GM23338 (cell line): ENCODE measurements at regions not wholly inside any gene's neighbourhood (a gene's known extent, or its start where the extent isn't known, plus 50 kb on each side); places are given as distances from the start of the nearest gene placed in this dataset.

Experiments used
- ATAC-seq: fragments of 200-7000 bp; cut with Tn5 transposase; 3 replicates; pipeline ENCODE4 v1.9.1; 2020
- DNase-seq: peaks from one replicate; pipeline ENCODE4 v3.0.0-alpha.2; 2015; ENCODE audit warnings: low spot score
- H2AFZ ChIP-seq: fragments of 200-600 bp; sonication (generic); 2 replicates; pipeline ENCODE4 v1.8.0; 2016; ENCODE audit warnings: antibody characterized with exemption, mild to moderate bottlenecking, moderate library complexity
- H3F3A ChIP-seq: fragments of 200-600 bp; sonication (generic); replicated peaks from 2 replicates; pipeline ENCODE4 v1.8.0; 2017; ENCODE audit warnings: antibody characterized with exemption, mixed run types, low read depth
- H3K27ac ChIP-seq: fragments of 200-600 bp; sonication (generic); 2 replicates; pipeline ENCODE4 v1.6.1; 2016; ENCODE audit warnings: low read depth
- H3K27me3 ChIP-seq: fragments of 200-600 bp; sonication (generic); 2 replicates; pipeline ENCODE4 v1.8.0; 2016; ENCODE audit warnings: mild to moderate bottlenecking, mixed run types, moderate library complexity; ENCODE audit not compliant: insufficient read depth
- H3K36me3 ChIP-seq: fragments of 200-600 bp; sonication (generic); 2 replicates; pipeline ENCODE4 v1.8.0; 2016; ENCODE audit warnings: mild to moderate bottlenecking; ENCODE audit not compliant: insufficient read depth
- H3K4me1 ChIP-seq: fragments of 200-600 bp; sonication (generic); 2 replicates; pipeline ENCODE4 v1.8.0; 2016; ENCODE audit warnings: mild to moderate bottlenecking, moderate library complexity; ENCODE audit not compliant: insufficient read depth
- H3K4me2 ChIP-seq: fragments of 200-600 bp; sonication (generic); 2 replicates; pipeline ENCODE4 v1.7.1; 2017; ENCODE audit warnings: mixed run types
- H3K4me3 ChIP-seq: fragments of 200-600 bp; sonication (generic); 2 replicates; pipeline ENCODE4 v1.6.1; 2016; ENCODE audit warnings: mixed run types
- H3K79me2 ChIP-seq: fragments of 200-600 bp; sonication (generic); replicated peaks from 2 replicates; pipeline ENCODE4 v1.8.0; 2017; ENCODE audit warnings: mild to moderate bottlenecking; ENCODE audit not compliant: insufficient read depth
- H3K9me2 ChIP-seq: fragments of 200-600 bp; sonication (generic); 2 replicates; pipeline ENCODE4 v1.8.0; 2017; ENCODE audit not compliant: insufficient read depth
- H4K20me1 ChIP-seq: fragments of 200-600 bp; sonication (generic); replicated peaks from 2 replicates; pipeline ENCODE4 v1.8.0; 2017; ENCODE audit warnings: mild to moderate bottlenecking; ENCODE audit not compliant: insufficient read depth
- H3K27ac Mint-ChIP-seq: 2 replicates; pipeline ENCODE4 v1.8.0; 2020; ENCODE audit warnings: inconsistent platforms, mild to moderate bottlenecking, moderate library complexity, mixed read lengths
- H3K27me3 Mint-ChIP-seq: 3 replicates; pipeline ENCODE4 v1.8.0; 2022; ENCODE audit warnings: low read depth, mild to moderate bottlenecking, moderate library complexity, mixed read lengths, inconsistent platforms; ENCODE audit not compliant: insufficient read depth, poor library complexity
- H3K36me3 Mint-ChIP-seq: 3 replicates; pipeline ENCODE4 v1.8.0; 2021; ENCODE audit warnings: low read depth, mild to moderate bottlenecking, inconsistent platforms, moderate library complexity, mixed read lengths
- H3K4me1 Mint-ChIP-seq: 3 replicates; pipeline ENCODE4 v1.8.0; 2020; ENCODE audit warnings: mild to moderate bottlenecking, inconsistent platforms, mixed read lengths
- H3K4me3 Mint-ChIP-seq: 3 replicates; pipeline ENCODE4 v1.8.0; 2021; ENCODE audit warnings: moderate library complexity, mild to moderate bottlenecking, inconsistent platforms, mixed read lengths
- H3K9me3 Mint-ChIP-seq: 3 replicates; pipeline ENCODE4 v1.8.0; 2020; ENCODE audit warnings: moderate library complexity, mild to moderate bottlenecking, inconsistent platforms, mixed read lengths
- CREB1 ChIP-seq: fragments of 250-450 bp; sonication (Bioruptor Pico); IDR thresholded peaks from 2 replicates; pipeline ENCODE4 v1.5.0; 2020; ENCODE audit warnings: low read depth, mild to moderate bottlenecking, moderate library complexity
- EZH2 ChIP-seq: fragments of 200-600 bp; sonication (generic); IDR thresholded peaks from one replicate; pipeline ENCODE4 v1.8.0; 2017; ENCODE audit warnings: antibody characterized with exemption, mild to moderate bottlenecking, low read depth; ENCODE audit not compliant: unreplicated experiment
- EZH2phosphoT487 ChIP-seq: fragments of 200-600 bp; sonication (generic); IDR thresholded peaks from one replicate; pipeline ENCODE4 v1.8.1; 2018; ENCODE audit warnings: antibody characterized with exemption; ENCODE audit not compliant: unreplicated experiment
- JUNB ChIP-seq: IDR thresholded peaks from one replicate; pipeline ENCODE4 v1.6.1; 2016; ENCODE audit warnings: antibody characterized with exemption; ENCODE audit not compliant: unreplicated experiment
- NANOG ChIP-seq: IDR thresholded peaks from 2 replicates; pipeline ENCODE4 v1.6.1; 2016; ENCODE audit warnings: antibody characterized with exemption, borderline replicate concordance
- POLR2AphosphoS5 ChIP-seq: IDR thresholded peaks from 2 replicates; pipeline ENCODE4 v1.6.1; 2016; ENCODE audit warnings: antibody characterized with exemption, low read depth
- REST ChIP-seq: IDR thresholded peaks from one replicate; pipeline ENCODE4 v1.6.1; 2018; ENCODE audit warnings: antibody characterized with exemption; ENCODE audit not compliant: unreplicated experiment
- ZNF114 ChIP-seq: fragments of 250-450 bp; sonication (Bioruptor Pico); IDR thresholded peaks from 2 replicates; pipeline ENCODE4 v1.5.0; 2020; ENCODE audit warnings: mild to moderate bottlenecking, moderate library complexity
- ZNF331 ChIP-seq: fragments of 250-450 bp; sonication (Bioruptor Pico); IDR thresholded peaks from 2 replicates; pipeline ENCODE4 v1.5.0; 2020; ENCODE audit warnings: low read depth, mild to moderate bottlenecking, moderate library complexity
- TF ChIP-seq, protein P1 (sequence below), 2 experiments: fragments of 200-600 bp in 1 of 2; sonication (generic) in 1 of 2; conservative IDR thresholded peaks; 2 replicates each; pipeline versions ENCODE4 v1.5.1 to v1.6.1; 2016 to 2017; ENCODE audit warnings: antibody characterized with exemption in 2 of 2, low read depth in 2 of 2, mild to moderate bottlenecking in 2 of 2, moderate library complexity in 1 of 2
- TF ChIP-seq, protein P2 (sequence below): IDR thresholded peaks from 2 replicates; pipeline ENCODE4 v1.6.1; 2016; ENCODE audit warnings: antibody characterized with exemption

- peaks cover 2% of the 10 kb centered on the region for H3K27me3 Mint-ChIP-seq
- Histone ChIP-seq H3K27me3 (no peaks in the 10 kb centered on the region), H3K9me2 (no peaks in the 10 kb centered on the region), H3K4me3 (no peak overlapping the region), H3K27ac (no peak overlapping the region), H3F3A (no peaks in the 10 kb centered on the region), H2AFZ (no peak overlapping the region), H4K20me1 (no peaks in the 10 kb centered on the region), H3K36me3 (no peaks in the 10 kb centered on the region), H3K4me1 (no peaks in the 10 kb centered on the region), H3K79me2 (no peaks in the 10 kb centered on the region), H3K4me2 (no peak overlapping the region)
- TF ChIP-seq REST (no peak), EZH2 (no peak), CREB1 (no peak), JUNB (no peak), NANOG (no peak), ZNF331 (CRISPR knock-in tag) (no peak)
- TF ChIP-seq, protein P1, sequence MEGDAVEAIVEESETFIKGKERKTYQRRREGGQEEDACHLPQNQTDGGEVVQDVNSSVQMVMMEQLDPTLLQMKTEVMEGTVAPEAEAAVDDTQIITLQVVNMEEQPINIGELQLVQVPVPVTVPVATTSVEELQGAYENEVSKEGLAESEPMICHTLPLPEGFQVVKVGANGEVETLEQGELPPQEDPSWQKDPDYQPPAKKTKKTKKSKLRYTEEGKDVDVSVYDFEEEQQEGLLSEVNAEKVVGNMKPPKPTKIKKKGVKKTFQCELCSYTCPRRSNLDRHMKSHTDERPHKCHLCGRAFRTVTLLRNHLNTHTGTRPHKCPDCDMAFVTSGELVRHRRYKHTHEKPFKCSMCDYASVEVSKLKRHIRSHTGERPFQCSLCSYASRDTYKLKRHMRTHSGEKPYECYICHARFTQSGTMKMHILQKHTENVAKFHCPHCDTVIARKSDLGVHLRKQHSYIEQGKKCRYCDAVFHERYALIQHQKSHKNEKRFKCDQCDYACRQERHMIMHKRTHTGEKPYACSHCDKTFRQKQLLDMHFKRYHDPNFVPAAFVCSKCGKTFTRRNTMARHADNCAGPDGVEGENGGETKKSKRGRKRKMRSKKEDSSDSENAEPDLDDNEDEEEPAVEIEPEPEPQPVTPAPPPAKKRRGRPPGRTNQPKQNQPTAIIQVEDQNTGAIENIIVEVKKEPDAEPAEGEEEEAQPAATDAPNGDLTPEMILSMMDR (conservative IDR thresholded peaks at IDR 0.05; ENCODE audit: low read depth in 2 of 2): no peak
- no peak overlapping the region for H3K4me3 Mint-ChIP-seq
- ATAC-seq (no peak), DNase-seq (no peak)
- H3K4me1 Mint-ChIP-seq: no peaks in the 10 kb centered on the region
- no peak overlapping the region for H3K27ac Mint-ChIP-seq
- H3K9me3 Mint-ChIP-seq: no peaks in the 10 kb centered on the region; the same call in 2 of the 3 replicates
- H3K36me3 Mint-ChIP-seq: no peaks in the 10 kb centered on the region
These were observed 404.2 kb downstream of the MID1IP1 start for GRCh38 chrX:39205467-39205866.

GRCh38 chrX:39206399-39207145 is 405.3 kb downstream of the MID1IP1 start:
- Histone ChIP-seq H3K27ac (no peak overlapping the region), H3F3A (no peaks in the 10 kb centered on the region), H3K4me1 (no peaks in the 10 kb centered on the region), H3K27me3 (no peaks in the 10 kb centered on the region), H3K4me3 (no peak overlapping the region), H3K79me2 (no peaks in the 10 kb centered on the region), H3K36me3 (no peaks in the 10 kb centered on the region), H2AFZ (no peak overlapping the region), H4K20me1 (no peaks in the 10 kb centered on the region), H3K9me2 (no peaks in the 10 kb centered on the region), H3K4me2 (no peak overlapping the region)
- no peak for DNase-seq
- Mint-ChIP-seq H3K36me3 (no peaks in the 10 kb centered on the region), H3K27me3 (peaks cover 2% of the 10 kb centered on the region), H3K4me3 (no peak overlapping the region), H3K9me3 (no peaks in the 10 kb centered on the region; the same call in 2 of the 3 replicates), H3K27ac (no peak overlapping the region), H3K4me1 (no peaks in the 10 kb centered on the region)
- no peak for ATAC-seq
- TF ChIP-seq NANOG (no peak), ZNF114 (CRISPR knock-in tag) (no peak), POLR2AphosphoS5 (no peak), ZNF331 (CRISPR knock-in tag) (no peak), JUNB (no peak), EZH2phosphoT487 (no peak), REST (no peak)
- TF ChIP-seq, protein P2, sequence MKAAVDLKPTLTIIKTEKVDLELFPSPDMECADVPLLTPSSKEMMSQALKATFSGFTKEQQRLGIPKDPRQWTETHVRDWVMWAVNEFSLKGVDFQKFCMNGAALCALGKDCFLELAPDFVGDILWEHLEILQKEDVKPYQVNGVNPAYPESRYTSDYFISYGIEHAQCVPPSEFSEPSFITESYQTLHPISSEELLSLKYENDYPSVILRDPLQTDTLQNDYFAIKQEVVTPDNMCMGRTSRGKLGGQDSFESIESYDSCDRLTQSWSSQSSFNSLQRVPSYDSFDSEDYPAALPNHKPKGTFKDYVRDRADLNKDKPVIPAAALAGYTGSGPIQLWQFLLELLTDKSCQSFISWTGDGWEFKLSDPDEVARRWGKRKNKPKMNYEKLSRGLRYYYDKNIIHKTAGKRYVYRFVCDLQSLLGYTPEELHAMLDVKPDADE: no peak
- TF ChIP-seq, protein P1 (conservative IDR thresholded peaks at IDR 0.05; ENCODE audit: low read depth in 2 of 2): no peak
